ENCODE measurements at regions not wholly inside any gene's neighbourhood (a gene's known extent, or its start where the extent isn't known, plus 50 kb on each side); places are given as distances from the start of the nearest gene placed in this dataset.
A peak's percentile ranks its signal among the peaks of the same experiment; 100 is the strongest.

DNA sequence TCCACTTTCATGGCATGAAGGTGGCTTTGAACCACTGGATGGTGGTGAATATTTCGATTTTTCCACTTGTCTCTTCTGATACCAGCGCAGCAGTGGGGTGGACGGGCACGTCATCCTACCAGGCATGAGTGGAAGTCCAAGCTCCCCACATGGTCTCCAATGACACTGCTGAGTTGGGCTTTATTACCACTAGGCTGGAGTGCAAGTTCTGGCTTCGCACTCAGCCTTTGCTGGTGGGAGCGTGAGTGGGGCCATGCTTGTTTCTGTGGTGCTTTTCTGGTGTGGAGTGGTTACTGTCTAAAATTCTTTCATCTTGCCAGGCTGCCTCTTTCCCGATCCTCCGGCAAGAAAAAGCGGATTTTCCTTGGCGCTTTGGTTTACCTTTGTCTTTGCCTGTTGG is 70.1 kb upstream of the SDK1 start:
- H3K4me2 ChIP-seq (ENCODE audit: insufficient read depth, low read length, poor library complexity, severe bottlenecking) = no peak overlapping the region
- no peak overlapping the region for H3K9ac ChIP-seq (ENCODE audit: low read depth, low read length, poor library complexity)
- H3K27me3 ChIP-seq (ENCODE audit: control insufficient read depth in 3 of 3, insufficient read depth in 3 of 3, low read depth in 1 of 3, low read length in 3 of 3) = peaks cover 0 to 2% (median 0%) of the 10 kb centered on the region in 3 experiments
- no peak overlapping the region for H3K23ac ChIP-seq (ENCODE audit: low read depth, low read length, poor library complexity)
- H3K36me3 ChIP-seq (replicated peaks in 1 of 2; ENCODE audit: control insufficient read depth in 2 of 2, insufficient read depth in 2 of 2, low read length in 2 of 2) = no peaks in the 10 kb centered on the region
- H3K4me3 ChIP-seq (ENCODE audit: low read length in 2 of 2) = no peak overlapping the region
- H3K27ac ChIP-seq (replicated peaks; ENCODE audit: low read length) = no peak overlapping the region
- no peak overlapping the region for H4K91ac ChIP-seq (ENCODE audit: low read depth, low read length, poor library complexity)
- no peak overlapping the region for H2AFZ ChIP-seq (ENCODE audit: low read length)
- H3K79me1 ChIP-seq (ENCODE audit: low read depth, low read length) = no peaks in the 10 kb centered on the region
- H2BK15ac ChIP-seq (ENCODE audit: low read length) = no peak overlapping the region
- no peak overlapping the region for H4K8ac ChIP-seq (ENCODE audit: low read depth, low read length)
- H2BK5ac ChIP-seq (ENCODE audit: low read length) = no peak overlapping the region
- H3K9me3 ChIP-seq (replicated peaks in 1 of 2; ENCODE audit: control insufficient read depth in 2 of 2, insufficient read depth in 1 of 2, low read depth in 1 of 2, low read length in 2 of 2) = peaks cover 0 to 2% of the 10 kb centered on the region in 2 donors
- H2BK120ac ChIP-seq (ENCODE audit: low read depth, low read length) = no peak overlapping the region
- no CpG with 5 or more reads among the region's 10 CpGs for WGBS, 2 donors (ENCODE audit: extremely low coverage in 2 of 2, insufficient read length in 2 of 2, insufficient replicate concordance in 1 of 2)
- H2BK12ac ChIP-seq (ENCODE audit: low read length) = no peak overlapping the region
- H3K4ac ChIP-seq (ENCODE audit: low read length) = no peak overlapping the region
- DNase-seq (ENCODE audit: low spot score) = no peak
- no peak overlapping the region for H3K14ac ChIP-seq (ENCODE audit: low read length)
- no peak overlapping the region for H2AK5ac ChIP-seq (ENCODE audit: low read depth, low read length)
- H3K4me1 ChIP-seq (ENCODE audit: control insufficient read depth in 2 of 2, insufficient read depth in 1 of 2, low read depth in 1 of 2, low read length in 2 of 2) = no peaks in the 10 kb centered on the region
- H3K18ac ChIP-seq (ENCODE audit: low read length) = no peak overlapping the region

DNA sequence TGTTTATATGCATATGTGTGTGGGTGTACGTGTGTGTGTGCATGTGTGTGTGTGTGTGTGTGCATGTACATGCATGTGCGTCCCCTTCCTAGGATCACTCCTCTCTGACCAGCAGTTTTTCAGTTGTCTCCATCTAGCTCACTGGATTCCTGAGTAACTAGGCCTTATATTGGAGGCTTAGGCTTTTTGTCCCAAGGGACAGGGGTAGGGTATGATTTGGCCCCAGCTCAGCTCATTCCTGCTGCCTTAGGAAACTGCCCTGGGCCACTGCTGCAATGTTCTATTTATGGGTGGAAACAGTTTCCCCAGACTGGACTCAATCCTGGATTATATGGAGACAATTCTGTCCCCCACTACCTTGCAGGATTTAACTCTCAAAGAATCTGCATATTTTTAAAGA is 68.8 kb upstream of the SDK1 start:
- Histone ChIP-seq H3K23ac (ENCODE audit: low read depth, low read length, poor library complexity) (no peak overlapping the region), H3K4me1 (ENCODE audit: control insufficient read depth in 2 of 2, insufficient read depth in 1 of 2, low read depth in 1 of 2, low read length in 2 of 2) (no peaks in the 10 kb centered on the region), H2BK5ac (ENCODE audit: low read length) (no peak overlapping the region), H3K9me3 (replicated peaks in 1 of 2; ENCODE audit: control insufficient read depth in 2 of 2, insufficient read depth in 1 of 2, low read depth in 1 of 2, low read length in 2 of 2) (peaks cover 0 to 2% of the 10 kb centered on the region in 2 donors), H4K8ac (ENCODE audit: low read depth, low read length) (no peak overlapping the region), H3K9ac (ENCODE audit: low read depth, low read length, poor library complexity) (no peak overlapping the region), H3K4ac (ENCODE audit: low read length) (no peak overlapping the region), H2AFZ (ENCODE audit: low read length) (no peak overlapping the region), H3K4me2 (ENCODE audit: insufficient read depth, low read length, poor library complexity, severe bottlenecking) (no peak overlapping the region), H3K27me3 (ENCODE audit: control insufficient read depth in 3 of 3, insufficient read depth in 3 of 3, low read depth in 1 of 3, low read length in 3 of 3) (peaks cover 0 to 2% (median 0%) of the 10 kb centered on the region in 3 experiments), H3K18ac (ENCODE audit: low read length) (no peak overlapping the region), H2BK120ac (ENCODE audit: low read depth, low read length) (no peak overlapping the region), H4K91ac (ENCODE audit: low read depth, low read length, poor library complexity) (no peak overlapping the region), H3K79me1 (ENCODE audit: low read depth, low read length) (no peaks in the 10 kb centered on the region), H3K27ac (replicated peaks; ENCODE audit: low read length) (no peak overlapping the region), H2BK12ac (ENCODE audit: low read length) (no peak overlapping the region), H2BK15ac (ENCODE audit: low read length) (no peak overlapping the region), H2AK5ac (ENCODE audit: low read depth, low read length) (no peak overlapping the region), H3K14ac (ENCODE audit: low read length) (no peak overlapping the region), H3K4me3 (ENCODE audit: low read length in 2 of 2) (no peak overlapping the region), H3K36me3 (replicated peaks in 1 of 2; ENCODE audit: control insufficient read depth in 2 of 2, insufficient read depth in 2 of 2, low read length in 2 of 2) (no peaks in the 10 kb centered on the region)
- WGBS, 2 donors (ENCODE audit: extremely low coverage in 2 of 2, insufficient read length in 2 of 2, insufficient replicate concordance in 1 of 2) = no CpG with 5 or more reads among the region's 2 CpGs
- no peak for DNase-seq (ENCODE audit: low spot score)

DNA sequence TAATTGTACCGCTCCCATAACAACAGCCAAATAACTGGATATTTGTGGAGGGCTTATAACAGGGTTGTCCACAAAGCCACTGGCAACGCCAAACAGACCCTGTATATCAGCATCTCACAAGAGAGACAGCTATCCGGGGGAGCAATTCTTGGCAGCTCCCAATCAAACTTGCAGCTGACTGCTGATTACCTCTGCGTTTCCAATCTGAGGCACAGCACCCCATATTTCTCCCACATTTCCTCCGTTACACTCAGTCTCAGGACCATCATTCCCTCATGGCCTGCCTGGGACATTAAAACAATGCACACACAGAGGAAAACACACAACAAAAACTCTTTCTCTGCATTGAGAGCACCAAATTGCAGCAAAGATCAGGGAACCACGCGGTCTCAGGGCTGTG is 67.8 kb upstream of the SDK1 start:
- WGBS, 2 donors (ENCODE audit: extremely low coverage in 2 of 2, insufficient read length in 2 of 2, insufficient replicate concordance in 1 of 2) = no CpG with 5 or more reads among the region's 7 CpGs
- Histone ChIP-seq H3K79me1 (ENCODE audit: low read depth, low read length) (no peaks in the 10 kb centered on the region), H3K4ac (ENCODE audit: low read length) (no peak overlapping the region), H2AK5ac (ENCODE audit: low read depth, low read length) (no peak overlapping the region), H4K8ac (ENCODE audit: low read depth, low read length) (no peak overlapping the region), H2BK5ac (ENCODE audit: low read length) (no peak overlapping the region), H3K36me3 (replicated peaks in 1 of 2; ENCODE audit: control insufficient read depth in 2 of 2, insufficient read depth in 2 of 2, low read length in 2 of 2) (no peaks in the 10 kb centered on the region), H3K18ac (ENCODE audit: low read length) (no peak overlapping the region), H3K9me3 (replicated peaks in 1 of 2; ENCODE audit: control insufficient read depth in 2 of 2, insufficient read depth in 1 of 2, low read depth in 1 of 2, low read length in 2 of 2) (peaks cover 0 to 2% of the 10 kb centered on the region in 2 donors), H2BK120ac (ENCODE audit: low read depth, low read length) (no peak overlapping the region), H3K4me3 (ENCODE audit: low read length in 2 of 2) (no peak overlapping the region), H3K27me3 (ENCODE audit: control insufficient read depth in 3 of 3, insufficient read depth in 3 of 3, low read depth in 1 of 3, low read length in 3 of 3) (peaks cover 0 to 2% (median 0%) of the 10 kb centered on the region in 3 experiments), H3K9ac (ENCODE audit: low read depth, low read length, poor library complexity) (no peak overlapping the region), H2BK15ac (ENCODE audit: low read length) (no peak overlapping the region), H3K23ac (ENCODE audit: low read depth, low read length, poor library complexity) (no peak overlapping the region), H2BK12ac (ENCODE audit: low read length) (no peak overlapping the region), H3K27ac (replicated peaks; ENCODE audit: low read length) (no peak overlapping the region), H4K91ac (ENCODE audit: low read depth, low read length, poor library complexity) (no peak overlapping the region), H2AFZ (ENCODE audit: low read length) (peak overlapping the region; percentile 33), H3K4me2 (ENCODE audit: insufficient read depth, low read length, poor library complexity, severe bottlenecking) (no peak overlapping the region), H3K4me1 (ENCODE audit: control insufficient read depth in 2 of 2, insufficient read depth in 1 of 2, low read depth in 1 of 2, low read length in 2 of 2) (no peaks in the 10 kb centered on the region), H3K14ac (ENCODE audit: low read length) (no peak overlapping the region)
- no peak for DNase-seq (ENCODE audit: low spot score)

DNA sequence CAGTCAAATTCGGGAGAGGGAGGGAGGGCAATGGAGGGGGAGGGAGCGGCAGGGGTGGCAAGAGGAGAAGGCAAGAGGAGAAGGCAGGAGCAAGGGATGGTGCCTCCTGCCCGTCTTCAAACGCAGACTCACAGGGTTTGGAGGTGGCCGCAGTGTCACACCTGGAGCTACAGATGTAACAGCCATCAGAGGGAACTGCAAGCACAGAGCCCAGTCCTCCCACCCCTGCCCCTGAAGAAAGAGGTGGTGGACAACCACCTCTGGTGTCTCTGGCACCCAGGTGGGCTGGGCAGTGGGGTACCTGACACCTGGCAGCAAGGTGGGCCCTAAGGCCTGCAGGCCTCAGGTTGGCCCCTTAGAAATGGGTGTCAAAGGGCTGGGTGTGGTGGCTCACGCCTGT is 67.0 kb upstream of the SDK1 start:
- no peak overlapping the region for H3K23ac ChIP-seq (ENCODE audit: low read depth, low read length, poor library complexity)
- H3K14ac ChIP-seq (ENCODE audit: low read length) = no peak overlapping the region
- H4K91ac ChIP-seq (ENCODE audit: low read depth, low read length, poor library complexity) = no peak overlapping the region
- H2BK120ac ChIP-seq (ENCODE audit: low read depth, low read length) = no peak overlapping the region
- no peaks in the 10 kb centered on the region for H3K79me1 ChIP-seq (ENCODE audit: low read depth, low read length)
- no peaks in the 10 kb centered on the region for H3K4me1 ChIP-seq (ENCODE audit: control insufficient read depth in 2 of 2, insufficient read depth in 1 of 2, low read depth in 1 of 2, low read length in 2 of 2)
- peaks cover 0 to 2% (median 0%) of the 10 kb centered on the region in 3 experiments for H3K27me3 ChIP-seq (ENCODE audit: control insufficient read depth in 3 of 3, insufficient read depth in 3 of 3, low read depth in 1 of 3, low read length in 3 of 3)
- H2BK5ac ChIP-seq (ENCODE audit: low read length) = no peak overlapping the region
- no peak overlapping the region for H2AFZ ChIP-seq (ENCODE audit: low read length)
- peak overlapping the region; percentile 52 for H2AK5ac ChIP-seq (ENCODE audit: low read depth, low read length)
- no peak for DNase-seq (ENCODE audit: low spot score)
- H2BK15ac ChIP-seq (ENCODE audit: low read length) = no peak overlapping the region
- no peaks in the 10 kb centered on the region for H3K36me3 ChIP-seq (replicated peaks in 1 of 2; ENCODE audit: control insufficient read depth in 2 of 2, insufficient read depth in 2 of 2, low read length in 2 of 2)
- peak overlapping the region; percentile 5 for H3K9ac ChIP-seq (ENCODE audit: low read depth, low read length, poor library complexity)
- no peak overlapping the region for H2BK12ac ChIP-seq (ENCODE audit: low read length)
- H3K4me3 ChIP-seq (ENCODE audit: low read length in 2 of 2) = no peak overlapping the region
- H3K4ac ChIP-seq (ENCODE audit: low read length) = no peak overlapping the region
- no peak overlapping the region for H3K18ac ChIP-seq (ENCODE audit: low read length)
- H4K8ac ChIP-seq (ENCODE audit: low read depth, low read length) = no peak overlapping the region
- no CpG with 5 or more reads among the region's 6 CpGs for WGBS, 2 donors (ENCODE audit: extremely low coverage in 2 of 2, insufficient read length in 2 of 2, insufficient replicate concordance in 1 of 2)
- no peak overlapping the region for H3K27ac ChIP-seq (replicated peaks; ENCODE audit: low read length)
- no peak overlapping the region for H3K4me2 ChIP-seq (ENCODE audit: insufficient read depth, low read length, poor library complexity, severe bottlenecking)
- peaks cover 0 to 2% of the 10 kb centered on the region in 2 donors for H3K9me3 ChIP-seq (replicated peaks in 1 of 2; ENCODE audit: control insufficient read depth in 2 of 2, insufficient read depth in 1 of 2, low read depth in 1 of 2, low read length in 2 of 2)
